UCSD-AML1 (cell line): ENCODE measurements at regions not wholly inside any gene's neighbourhood (a gene's known extent, or its start where the extent isn't known, plus 50 kb on each side); places are given as distances from the start of the nearest gene placed in this dataset.

Experiments used
- DNase-seq: peaks from one replicate; lab custom pipeline; 2025; ENCODE audit not compliant: unreplicated experiment; lab: John Stamatoyannopoulos, UW

DNA sequence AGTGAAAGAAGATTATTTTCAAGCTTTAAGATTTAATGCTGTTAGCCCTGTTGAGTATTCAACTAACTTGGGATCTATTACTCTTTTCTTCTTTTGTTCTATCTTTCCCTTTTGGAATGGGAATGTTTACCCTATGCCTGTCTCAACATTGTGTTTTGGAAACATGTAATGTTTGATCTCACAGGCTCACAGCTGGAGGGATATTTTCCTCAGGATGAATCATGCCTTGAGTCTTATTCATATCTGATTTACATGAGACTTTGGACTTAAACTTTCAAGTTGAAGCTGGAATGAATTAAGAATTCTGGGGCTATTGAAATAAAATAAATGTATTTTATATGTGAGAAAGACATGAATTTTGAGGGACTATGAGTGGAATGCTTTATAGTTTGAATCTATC lies 607.8 kb upstream of the PTGER4 start:
- DNase-seq, result no peak

DNA sequence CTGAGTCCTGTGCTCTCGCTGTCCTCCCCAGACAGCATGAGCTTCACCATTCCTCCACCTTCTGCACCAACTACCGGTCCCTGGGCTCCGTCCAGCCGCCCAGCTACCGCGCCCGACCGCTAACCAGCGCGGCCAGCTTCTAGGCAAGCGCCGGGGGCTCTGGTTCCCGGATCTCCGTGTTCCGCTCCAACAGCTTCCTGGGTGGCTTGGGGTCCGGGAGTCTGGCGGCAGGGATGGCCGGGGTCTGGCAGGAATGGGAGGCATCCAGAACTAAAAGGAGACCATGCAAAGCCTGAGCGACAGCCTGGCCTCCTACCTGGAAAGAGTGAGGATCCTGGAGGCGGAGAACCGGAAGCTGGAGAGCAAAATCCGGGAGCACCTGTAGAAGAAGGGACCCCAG lies 613.1 kb upstream of the PTGER4 start:
- no peak for DNase-seq

DNA sequence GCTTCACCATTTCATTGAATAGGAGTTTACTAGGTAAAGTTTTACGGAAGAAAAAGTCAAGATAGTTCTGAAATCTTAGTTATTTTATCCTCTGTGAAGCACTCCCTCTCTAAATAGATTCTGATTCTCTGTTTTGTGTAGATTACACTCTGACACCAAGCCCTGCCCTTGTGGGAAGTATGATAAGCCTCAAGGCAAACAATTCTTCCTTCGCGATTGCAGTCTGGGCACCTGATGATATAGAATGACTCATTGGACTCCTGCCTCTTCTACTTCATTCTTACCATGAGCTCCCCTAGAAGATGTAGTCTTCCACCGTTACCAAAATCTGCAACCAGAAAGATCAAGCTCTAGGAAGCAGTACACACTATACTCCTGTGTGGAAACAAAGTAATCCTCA lies 626.9 kb upstream of the PTGER4 start:
- DNase-seq, result no peak

DNA sequence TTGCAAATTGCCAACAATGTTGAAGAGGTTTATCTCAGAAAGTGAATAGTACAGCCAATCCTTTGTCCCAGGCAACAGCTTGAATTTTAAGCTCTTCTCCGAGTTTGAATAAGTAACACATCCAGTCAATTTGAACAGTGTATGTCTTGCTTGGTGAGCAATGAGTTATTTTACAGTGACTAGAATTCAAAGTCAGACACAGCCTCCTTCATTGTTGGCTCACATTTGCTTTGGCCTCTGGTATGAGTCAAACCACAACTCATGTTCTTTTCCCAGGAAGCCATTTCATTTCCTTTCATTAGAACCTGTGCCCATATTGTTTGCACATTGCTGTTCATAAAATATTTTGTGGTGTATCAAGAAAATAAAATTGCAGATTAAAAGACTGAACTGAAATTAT lies 622.0 kb upstream of the DAB2 start:
- no peak for DNase-seq

DNA sequence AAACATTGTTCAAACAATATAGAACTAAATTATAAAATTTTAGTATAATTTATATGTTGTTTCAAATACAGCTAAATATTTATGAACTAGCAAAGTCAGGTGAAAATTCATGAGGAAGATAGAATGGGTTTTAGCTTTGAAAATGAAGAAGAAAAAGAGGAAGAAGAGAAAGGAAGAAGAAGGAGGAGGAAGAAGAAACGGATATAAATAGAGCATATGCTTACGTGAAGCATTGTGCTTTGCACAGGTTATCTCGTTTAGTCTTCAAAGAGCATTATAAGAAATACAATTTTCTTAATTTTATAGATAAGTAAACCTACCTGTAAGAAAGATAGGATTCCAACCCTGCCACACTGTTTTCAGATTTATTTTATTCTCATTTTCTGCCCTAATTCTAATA lies 620.6 kb upstream of the DAB2 start:
- DNase-seq, result no peak

DNA sequence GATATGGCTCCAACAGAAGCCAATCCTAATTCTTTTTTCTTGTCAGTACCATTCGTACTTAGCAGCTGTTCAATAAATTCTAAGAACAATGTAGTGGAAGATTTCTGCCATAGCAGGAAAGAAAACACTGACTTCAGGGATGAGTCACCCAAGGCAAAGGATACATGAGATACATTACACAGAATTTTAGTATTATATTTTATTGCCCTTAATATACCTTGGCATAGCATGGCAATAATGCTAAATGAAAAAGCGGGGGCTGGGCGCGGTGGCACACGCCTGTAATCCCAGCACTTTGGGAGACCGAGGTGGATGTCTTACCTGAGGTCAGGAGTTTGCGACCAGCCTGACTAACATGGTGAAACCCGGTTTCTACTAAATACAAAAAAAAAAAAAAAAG lies 619.1 kb upstream of the DAB2 start:
- DNase-seq, result no peak

DNA sequence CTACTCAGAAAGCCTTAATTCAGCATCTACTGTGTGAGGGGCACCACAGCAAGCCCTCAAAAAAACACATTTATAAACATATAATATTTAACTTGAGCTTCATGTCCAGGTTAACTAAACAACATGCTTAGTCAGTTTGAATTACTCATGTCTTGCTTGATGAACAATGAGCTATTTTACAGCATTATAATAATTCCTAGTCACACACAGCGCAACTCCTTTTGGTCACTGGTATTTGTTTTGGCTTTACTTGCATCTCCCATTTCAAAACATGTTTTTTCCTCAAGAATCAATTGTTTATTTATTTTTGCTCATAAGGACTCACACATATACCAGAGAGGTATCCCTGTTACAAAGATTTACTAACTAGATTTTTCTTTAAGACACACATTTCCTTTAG lies 616.7 kb upstream of the DAB2 start:
- no peak for DNase-seq

DNA sequence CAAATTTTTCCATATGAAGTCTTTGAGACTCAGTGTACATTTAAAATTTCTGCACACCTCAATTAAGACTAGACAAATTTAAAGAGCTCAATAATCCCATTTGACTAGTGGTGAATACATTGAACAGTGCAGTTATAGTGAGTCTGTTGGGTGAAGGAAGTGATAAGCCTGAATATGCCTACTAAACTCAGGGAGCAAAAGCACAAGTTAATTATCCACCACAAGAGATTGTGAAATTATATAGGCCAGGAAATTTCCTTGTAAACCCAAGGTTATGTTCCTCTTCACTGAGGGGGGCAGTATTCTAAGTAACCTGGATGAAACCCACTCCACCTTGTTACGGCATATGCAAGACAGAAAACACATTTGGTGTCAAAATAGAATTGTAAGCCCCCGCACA lies 612.9 kb upstream of the DAB2 start:
- no peak for DNase-seq

DNA sequence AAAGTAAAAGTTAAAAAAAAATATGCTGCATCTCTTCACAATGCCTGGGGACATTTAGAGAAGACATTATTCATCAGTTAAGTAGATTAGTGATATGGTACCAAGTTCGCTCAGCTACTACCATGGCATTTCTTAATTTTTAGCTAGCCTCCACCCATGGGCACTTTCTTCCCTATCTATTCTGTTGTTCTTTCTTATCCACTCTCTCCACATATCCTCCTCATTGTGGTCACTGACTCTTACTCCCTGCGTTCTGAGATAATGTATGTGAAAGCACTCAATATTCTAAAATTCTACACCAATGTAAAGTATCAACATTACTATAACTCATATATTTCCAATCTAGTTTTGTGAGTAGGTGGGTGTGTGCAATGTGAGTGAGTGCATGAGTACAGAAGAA lies 609.7 kb upstream of the DAB2 start:
- no peak for DNase-seq

DNA sequence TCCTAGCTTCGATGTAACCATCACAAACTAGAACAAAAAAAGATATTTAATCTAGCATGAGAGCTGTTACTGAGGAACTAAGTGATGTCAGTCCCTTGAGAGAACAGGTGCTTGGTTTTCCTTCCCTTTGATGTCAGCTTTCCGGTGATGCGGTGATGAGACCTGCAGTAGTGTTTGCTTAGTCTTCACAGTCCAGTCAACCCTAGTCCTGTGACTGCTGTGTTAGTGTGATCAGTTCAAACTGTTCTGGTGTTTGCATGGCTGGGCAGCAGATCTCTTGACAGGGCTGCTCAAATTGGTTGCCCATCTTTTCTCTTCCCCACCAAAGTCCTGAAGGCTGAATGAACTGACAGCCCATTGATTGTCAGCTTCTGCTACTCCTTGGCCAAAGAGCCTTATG lies 608.6 kb upstream of the DAB2 start:
- DNase-seq, result no peak

DNA sequence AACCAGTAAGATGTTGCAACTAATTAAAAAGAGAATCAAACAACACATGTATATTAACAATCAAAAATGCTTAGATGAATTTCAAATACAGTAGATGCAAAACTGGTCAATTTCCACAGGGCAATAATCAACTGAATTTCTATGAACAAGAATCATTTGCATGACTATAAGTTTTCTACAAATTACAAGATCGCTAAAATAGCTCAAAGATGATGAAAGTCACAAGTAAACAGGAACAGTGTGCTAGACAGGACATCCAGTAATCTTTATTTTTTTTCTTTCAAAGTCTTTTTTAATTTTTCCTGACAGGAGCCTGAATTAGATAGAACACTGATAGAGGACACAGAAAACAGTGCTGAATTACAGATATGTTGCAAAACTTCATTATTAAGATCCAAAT lies 608.2 kb upstream of the DAB2 start:
- DNase-seq, result no peak

DNA sequence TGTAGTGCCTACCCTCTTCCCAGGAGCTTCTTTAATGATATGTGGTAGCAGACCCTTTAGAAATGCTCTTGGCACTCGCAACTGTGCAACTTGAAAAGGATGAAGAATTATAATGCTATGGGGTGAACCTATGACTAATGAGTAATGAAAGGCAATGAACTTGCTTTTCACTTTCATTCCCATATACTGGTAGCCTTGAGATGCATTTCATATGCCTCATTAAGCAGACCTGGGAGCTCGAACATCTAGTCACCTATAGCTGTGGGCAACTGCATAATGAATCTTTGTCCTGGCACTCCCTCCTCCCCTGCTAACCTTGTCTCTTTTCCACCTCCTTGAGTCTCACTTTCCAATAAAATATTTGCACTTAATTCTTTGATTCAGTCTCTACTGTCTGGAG lies 605.9 kb upstream of the DAB2 start:
- no peak for DNase-seq

DNA sequence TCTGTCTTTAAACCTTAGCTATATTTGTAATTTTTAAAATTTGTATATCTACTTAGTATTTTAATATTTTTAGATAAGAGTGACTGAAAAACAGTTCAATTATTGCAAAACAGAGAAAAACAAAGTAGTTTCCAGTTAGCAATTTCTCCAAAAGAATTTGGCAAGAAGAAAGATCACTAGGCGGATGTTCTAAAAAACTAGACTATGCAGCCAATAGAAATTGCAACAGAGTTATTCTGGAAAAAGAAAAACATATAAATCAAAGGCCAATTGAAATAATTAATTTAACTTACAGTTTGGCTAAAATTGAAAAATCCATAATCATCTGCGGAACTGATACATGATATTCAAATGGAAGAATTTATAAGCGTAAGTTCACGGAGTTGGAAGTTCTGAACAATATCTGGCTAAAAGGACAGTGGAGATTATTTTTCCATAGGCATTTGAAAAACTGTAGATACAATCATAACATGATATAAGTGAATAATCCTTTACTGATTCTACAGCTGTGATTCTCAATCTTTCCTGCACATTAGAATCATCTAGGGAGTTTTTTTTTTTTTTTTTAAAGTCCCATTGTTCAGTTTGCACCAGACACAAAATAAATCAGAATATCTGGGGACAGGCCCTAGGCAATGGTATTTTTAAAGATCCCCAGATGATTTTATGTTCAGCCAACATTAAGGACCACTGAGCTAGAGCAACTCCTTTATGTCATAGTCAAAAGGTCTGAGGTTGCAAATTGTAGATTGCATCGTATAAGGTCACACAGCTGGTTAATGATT lies 605.1 kb upstream of the DAB2 start:
- no peak for DNase-seq

DNA sequence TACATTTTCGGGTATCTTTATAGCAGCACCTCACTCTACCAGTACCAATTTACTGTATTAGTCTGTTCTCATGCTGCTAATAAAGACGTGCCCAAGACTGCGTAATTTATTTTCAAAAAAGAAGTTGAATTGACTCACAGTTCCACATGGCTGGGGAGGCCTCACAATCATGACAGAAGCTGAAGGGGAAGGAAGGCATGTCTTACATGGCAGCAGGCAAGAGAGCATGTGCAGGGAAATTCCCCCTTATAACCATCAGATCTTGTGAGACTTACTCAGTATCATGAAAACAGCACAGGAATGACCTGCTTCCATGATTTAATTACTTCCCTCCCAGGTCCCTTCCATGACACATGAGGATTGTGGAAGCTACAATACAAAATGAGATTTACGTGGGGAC lies 602.6 kb upstream of the DAB2 start:
- no peak for DNase-seq

DNA sequence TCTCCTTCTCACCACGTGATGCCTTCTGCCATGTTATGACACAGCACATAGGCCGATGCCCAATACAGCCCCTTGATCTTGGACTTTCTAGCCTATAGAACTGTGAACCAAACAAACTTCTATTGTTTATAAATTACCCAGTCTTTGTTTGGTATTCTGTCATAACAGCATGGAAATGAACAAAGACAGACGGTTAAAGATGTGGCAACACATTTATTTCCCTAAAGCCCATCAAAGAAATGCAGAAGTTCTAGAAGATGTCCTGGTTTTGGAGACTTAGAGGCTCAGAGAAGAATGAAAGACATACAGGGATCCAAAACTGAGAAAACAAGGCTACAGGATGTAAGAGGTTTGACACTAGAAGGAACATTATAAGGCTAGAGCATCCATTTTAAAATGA lies 600.8 kb upstream of the DAB2 start:
- no peak for DNase-seq

DNA sequence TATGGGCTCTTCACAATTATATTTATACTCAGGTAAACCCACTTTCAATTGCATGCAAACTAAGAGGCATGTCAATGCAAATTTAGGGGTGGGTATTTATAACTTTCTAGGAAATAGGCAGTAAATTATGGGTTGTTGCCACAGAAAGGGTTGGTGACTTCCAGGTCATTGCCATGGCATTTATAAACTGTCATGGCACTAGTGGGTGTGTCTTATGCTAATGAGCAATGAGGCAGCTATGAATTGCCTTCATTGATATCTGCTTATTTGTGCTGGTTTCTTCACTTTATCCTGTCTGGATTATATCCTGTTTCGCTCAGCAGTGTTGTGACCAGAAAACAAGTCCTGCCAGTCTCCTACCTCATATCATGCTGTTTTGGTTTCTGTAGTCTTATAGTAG lies 597.3 kb upstream of the DAB2 start:
- DNase-seq, result no peak

DNA sequence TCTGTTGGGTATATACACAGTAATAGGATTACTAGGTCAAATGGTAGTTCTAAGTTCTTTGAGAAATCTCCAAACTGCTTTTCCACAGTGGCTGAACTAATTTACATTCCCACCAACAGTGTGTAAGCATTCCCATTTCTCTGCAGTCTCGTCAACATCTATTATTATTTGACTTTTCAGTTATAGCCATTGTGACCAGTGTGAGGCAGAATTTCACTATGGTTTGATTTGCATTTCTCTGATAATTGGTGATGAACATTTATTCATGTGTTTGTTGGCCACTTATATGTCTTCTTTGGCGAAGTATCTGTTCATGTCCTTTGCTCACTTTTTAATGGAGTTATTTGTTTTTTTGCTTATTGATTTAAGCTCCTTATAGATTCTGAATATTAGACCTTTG lies 596.2 kb upstream of the DAB2 start:
- DNase-seq, result no peak

DNA sequence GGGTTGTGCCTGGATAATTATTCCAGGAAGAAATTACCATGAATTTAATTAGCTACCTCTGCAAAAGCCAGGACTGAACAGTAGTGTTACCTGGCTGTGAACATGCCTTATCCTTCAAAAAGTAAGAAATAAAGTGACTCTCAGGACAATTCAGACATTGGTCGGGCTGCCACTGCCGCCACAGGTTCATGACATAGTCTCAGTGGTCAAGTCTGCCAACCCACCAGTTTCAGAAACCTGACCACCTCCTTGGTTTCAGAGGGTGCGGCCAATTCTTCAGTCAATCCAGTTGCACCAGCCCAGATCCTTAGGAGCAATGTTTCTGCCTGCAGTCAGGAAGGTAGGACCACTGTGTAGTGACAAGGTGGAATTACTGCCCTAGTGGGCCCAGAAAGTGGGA lies 593.1 kb upstream of the DAB2 start:
- no peak for DNase-seq

DNA sequence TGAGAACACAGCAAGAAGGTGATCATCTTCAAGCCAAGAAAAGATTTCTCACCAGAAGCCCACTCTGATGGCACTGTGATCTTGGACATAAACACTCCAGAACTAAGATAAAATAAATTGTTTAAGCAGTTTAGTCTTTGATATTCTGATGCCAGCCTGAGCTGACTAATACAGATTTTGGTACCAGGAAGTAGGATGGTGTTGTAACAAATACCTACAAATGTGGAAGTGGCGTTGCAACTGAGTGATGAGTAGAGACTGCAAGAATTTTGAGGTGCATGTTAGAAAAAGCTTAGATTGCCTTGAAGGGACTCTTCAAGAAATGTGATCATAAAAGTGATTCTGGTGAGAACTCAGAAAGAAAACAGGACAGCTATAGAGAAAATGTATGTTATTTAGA lies 592.4 kb upstream of the DAB2 start:
- no peak for DNase-seq

DNA sequence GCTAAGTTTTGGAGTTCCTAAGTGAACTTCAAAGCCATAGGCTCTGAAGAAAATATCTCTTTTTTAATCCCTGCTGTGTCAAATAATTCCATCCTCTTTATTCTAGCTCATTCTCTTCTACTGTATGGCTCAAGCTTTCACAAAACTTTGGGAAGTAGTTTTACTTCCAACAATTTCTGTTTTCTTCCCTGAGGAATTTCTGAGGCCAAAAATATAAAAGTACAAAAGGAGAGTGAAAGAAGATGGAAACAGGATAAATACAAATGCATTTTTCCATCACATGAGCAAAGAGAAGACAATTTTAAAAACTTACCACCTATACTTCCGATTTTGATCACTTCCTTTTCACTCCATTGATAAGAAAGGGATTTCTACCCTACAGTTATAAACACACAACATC lies 585.7 kb upstream of the DAB2 start:
- no peak for DNase-seq

DNA sequence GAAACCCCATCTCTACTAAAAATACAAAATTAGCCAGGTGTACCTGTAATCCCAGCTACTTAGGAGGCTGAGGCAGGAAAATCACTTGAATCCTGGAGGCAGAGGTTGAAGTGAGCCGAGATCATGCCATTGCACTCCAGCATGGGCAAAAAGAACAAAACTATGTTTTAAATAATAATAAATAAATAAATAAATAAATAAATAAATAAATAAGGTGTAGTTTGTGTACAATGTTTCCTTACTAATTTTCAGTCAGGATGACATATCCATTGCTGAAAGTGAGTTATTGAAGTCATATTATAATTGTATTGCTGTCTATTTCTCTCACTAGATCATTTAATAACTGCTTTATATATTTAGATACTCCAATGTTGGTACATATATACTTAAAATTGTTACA lies 581.5 kb upstream of the DAB2 start:
- DNase-seq, result no peak

DNA sequence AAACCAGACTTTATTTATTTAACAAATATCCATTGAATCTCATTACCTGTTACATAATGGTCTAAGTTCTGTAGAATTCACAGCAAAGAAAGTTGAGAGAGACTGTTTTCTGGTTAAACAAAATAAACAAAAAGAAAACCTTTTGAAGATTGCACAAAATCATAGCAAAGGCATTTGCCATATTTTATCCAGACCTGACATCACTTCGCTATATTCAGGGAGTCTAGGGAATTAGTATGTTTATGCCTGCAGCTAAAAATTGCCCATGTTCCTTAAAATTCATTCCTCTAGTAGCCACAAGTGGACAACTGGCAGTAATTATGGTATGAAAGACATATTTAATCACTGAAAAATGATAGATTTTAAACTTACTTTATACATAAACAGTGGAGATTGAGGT lies 577.0 kb upstream of the DAB2 start:
- no peak for DNase-seq

DNA sequence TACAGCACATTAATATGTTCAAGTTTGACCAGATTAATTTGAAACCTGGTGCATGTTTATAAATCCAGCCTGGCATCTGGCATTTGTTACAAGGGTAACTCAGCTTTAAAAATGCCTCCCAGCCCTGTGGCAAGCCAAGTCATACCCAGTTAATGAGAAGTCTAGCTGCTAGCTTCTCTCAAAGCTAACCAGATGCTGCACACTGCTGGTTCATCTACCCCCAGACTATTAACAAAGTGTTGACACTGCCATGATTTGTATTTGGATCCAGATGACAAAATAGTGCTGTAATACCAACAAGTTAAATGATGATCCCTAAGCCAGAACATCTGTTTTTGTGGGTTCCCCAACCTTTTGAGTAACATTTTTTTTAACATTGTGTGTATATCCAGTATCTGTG lies 573.7 kb upstream of the DAB2 start:
- DNase-seq, result no peak

DNA sequence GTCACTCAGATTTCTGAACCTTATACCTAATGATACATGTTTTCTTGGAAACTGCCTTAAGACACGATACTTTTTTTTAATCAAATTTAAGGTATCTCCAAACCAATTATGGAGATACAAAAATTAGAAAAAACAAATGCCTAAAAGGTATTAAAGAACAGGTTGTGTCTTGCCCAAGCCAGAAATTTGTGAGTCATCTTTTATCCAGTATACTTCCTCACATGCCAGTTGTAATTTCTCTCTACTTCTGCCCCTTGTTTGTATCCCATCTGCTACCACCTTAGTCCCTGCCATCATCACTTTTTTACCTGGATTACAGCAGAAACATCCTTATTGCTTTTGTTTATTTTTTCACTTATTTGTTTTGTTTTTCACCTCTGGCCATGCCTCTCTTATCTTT lies 571.2 kb upstream of the DAB2 start:
- no peak for DNase-seq
